Duodenal mucosa (tissue), 2 donors: ENCODE measurements at regions not wholly inside any gene's neighbourhood (a gene's known extent, or its start where the extent isn't known, plus 50 kb on each side); places are given as distances from the start of the nearest gene placed in this dataset.
A peak's percentile ranks its signal among the peaks of the same experiment; 100 is the strongest.
"Not testable (repeated sequence)": the region's sequence is repeated elsewhere in the genome, so short reads cannot be mapped to it uniquely, and the experiment has no call there.

Experiments used
- H3K27ac ChIP-seq: one replicate; pipeline ENCODE4 v1.7.0; 2013; ENCODE audit warnings: low read depth, low read length
- H3K27me3 ChIP-seq, 2 donors: one replicate each; pipeline ENCODE4 v1.7.0; 2013; ENCODE audit warnings: low read length in 2 of 2, control low read depth in 1 of 2; ENCODE audit not compliant: insufficient read depth in 2 of 2, control insufficient read depth in 1 of 2
- H3K36me3 ChIP-seq, 2 donors: one replicate each; pipeline ENCODE4 v1.7.0; 2013; ENCODE audit warnings: low read length in 2 of 2, control low read depth in 1 of 2; ENCODE audit not compliant: insufficient read depth in 2 of 2, control insufficient read depth in 1 of 2
- H3K4me1 ChIP-seq, 2 donors: one replicate each; pipeline ENCODE4 v1.7.0; 2013; ENCODE audit warnings: low read length in 2 of 2, control low read depth in 1 of 2; ENCODE audit not compliant: insufficient read depth in 2 of 2, control insufficient read depth in 1 of 2
- H3K4me3 ChIP-seq, 2 donors: one replicate each; pipeline ENCODE4 v1.7.0; 2013; ENCODE audit warnings: low read length in 2 of 2, low read depth in 1 of 2
- H3K9ac ChIP-seq, 2 donors: one replicate each; pipeline ENCODE4 v1.7.0; 2013; ENCODE audit warnings: low read length in 2 of 2, low read depth in 1 of 2
- H3K9me3 ChIP-seq, 2 donors: one replicate each; pipeline ENCODE4 v1.7.0; 2013; ENCODE audit warnings: low read length in 2 of 2, control low read depth in 1 of 2; ENCODE audit not compliant: control insufficient read depth in 1 of 2

DNA sequence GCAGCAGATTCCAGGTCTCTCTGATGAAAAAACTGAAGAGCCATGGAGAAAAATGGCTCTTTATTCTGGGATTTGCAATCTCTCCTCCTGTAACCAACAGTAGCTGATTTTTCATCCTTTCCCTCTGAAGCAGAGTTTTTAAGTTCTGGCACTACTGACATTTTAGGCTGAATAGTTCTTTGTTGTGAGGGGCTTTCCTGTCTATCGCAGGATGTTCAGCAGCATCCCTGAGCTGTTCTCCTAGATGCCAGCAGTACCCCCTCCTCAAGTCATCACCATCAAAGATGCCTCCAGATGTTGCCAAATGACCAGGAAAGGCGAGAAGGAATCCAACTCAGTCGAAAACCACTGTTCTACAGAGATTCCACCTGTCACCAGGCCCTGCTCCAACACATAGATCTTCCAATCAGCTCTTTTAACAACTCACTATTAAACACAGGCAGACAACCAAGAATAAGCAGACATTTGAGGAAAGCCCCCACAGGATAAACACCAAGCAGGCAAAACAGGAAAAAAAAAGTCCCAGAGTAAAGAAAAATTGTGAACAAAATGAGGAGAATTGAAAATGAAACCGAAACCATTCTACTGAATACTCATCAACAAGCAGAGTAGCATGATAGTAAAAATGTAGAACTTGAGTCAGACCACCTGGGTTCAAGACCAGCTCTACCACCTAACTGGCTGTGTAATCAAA is 124.8 kb downstream of the MPP7 start:
- H3K9ac ChIP-seq = peak overlapping the region in 1 of 2 donors; percentile 35

DNA sequence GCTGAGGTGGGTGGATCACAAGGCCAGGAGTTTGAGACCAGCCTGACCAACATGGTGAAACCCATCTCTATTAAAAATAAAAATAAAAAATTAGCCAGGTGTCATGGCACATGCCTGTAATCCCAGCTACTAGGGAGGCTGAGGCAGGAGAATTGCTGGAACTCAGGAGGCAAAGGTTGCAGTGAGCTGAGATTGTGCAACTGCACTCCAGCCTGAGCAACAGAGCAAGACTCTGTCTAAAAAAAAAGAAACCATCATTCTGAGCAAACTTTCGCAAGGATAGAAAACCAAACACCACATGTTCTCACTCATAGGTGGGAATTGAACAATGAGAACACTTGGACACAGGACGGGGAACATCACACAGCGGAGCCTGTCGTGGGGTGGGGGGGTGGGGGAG is 126.4 kb downstream of the MPP7 start:
- H3K36me3 ChIP-seq, H3K9ac ChIP-seq, H3K9me3 ChIP-seq, H3K27ac ChIP-seq, H3K4me1 ChIP-seq, H3K27me3 ChIP-seq, H3K4me3 ChIP-seq: not testable (repeated sequence)

More for the DNA sequence above, 124.8 kb downstream of the MPP7 start:
- Histone ChIP-seq H3K4me3 (peak overlapping the region; percentile 23 to 34), H3K9me3 (no peaks in the 10 kb centered on the region), H3K27me3 (no peaks in the 10 kb centered on the region), H3K27ac (no peak overlapping the region), H3K4me1 (peaks cover 0 to 8% of the 10 kb centered on the region in 2 donors), H3K36me3 (no peaks in the 10 kb centered on the region)

DNA sequence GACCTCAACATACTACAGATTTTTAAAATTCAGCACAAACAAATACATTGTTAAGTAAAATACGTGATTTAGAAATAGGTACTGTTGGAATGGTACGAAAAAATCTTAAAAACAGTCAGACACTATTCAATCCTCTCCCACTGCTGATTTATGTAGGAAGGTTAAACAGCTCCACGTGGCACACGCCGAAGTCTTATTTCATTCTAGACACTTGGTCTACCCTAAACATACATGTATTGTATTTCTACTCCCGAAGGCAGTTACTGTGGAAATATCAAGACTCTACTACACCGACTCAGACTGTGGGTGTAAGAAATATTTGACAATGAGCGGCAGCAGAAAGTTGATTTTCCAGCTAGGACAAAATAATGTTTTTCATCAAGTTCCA is 130.6 kb downstream of the MPP7 start:
- H3K36me3 ChIP-seq = no peaks in the 10 kb centered on the region
- H3K9ac ChIP-seq = no peak overlapping the region
- H3K9me3 ChIP-seq = no peaks in the 10 kb centered on the region
- no peak overlapping the region for H3K4me3 ChIP-seq
- no peak overlapping the region for H3K27ac ChIP-seq
- H3K27me3 ChIP-seq = no peaks in the 10 kb centered on the region
- H3K4me1 ChIP-seq = no peaks in the 10 kb centered on the region

DNA sequence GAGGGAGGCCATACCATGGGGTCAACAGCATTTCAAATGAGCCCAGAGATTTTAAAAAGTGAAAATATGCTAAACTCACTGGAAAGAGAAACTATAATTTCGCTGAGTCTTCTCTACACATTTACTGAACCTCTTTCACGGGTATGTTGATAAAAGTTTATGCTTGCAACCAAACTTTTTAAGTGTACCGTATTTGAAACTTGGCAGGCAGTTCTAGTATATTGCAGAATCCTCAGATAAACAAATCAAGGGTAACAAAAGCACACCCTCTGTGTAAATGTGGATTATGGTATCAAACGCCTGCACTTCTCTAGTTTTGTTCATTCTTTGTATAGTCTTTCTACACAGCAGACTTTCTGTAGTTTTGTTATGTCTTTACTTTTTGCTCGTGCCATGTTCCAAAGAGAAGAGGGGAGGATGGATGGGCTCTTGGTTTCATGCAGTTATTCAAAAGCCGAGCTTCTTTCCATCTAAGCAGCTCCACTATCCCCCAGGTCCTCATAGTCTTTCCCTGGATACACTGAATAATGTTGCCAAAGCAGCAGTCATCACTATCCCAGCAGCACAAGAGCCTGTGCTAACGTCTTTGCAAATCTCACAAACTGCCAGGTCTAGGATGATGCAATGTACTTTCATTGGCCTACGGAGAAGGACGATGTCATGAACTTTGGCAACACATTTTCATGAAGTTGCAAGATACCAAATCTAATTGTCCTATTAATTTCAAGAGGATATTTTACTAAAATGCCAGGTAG is 131.2 kb downstream of the MPP7 start:
- H3K27ac ChIP-seq = no peak overlapping the region
- H3K4me3 ChIP-seq = no peak overlapping the region
- no peaks in the 10 kb centered on the region for H3K27me3 ChIP-seq
- H3K36me3 ChIP-seq = no peaks in the 10 kb centered on the region
- H3K9me3 ChIP-seq = no peaks in the 10 kb centered on the region
- no peaks in the 10 kb centered on the region for H3K4me1 ChIP-seq
- H3K9ac ChIP-seq = no peak overlapping the region

DNA sequence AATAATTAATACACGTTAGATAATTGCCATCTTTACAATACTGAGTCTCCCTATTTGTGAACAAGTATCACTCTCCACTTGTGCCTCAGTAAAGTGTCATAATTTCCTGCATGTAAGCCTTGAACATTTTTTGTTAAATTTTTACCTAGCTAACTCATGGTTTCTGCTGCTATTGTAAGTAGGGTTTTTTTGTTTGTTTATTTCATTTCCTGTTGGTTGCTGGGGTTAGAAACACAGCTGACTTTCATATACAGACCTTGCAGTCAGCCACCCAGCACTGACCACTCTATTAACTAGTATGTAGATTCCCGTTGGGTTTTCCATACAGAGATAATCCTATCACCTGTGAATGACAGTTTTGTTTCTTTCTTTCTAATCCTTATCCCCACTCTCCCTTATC is 133.3 kb downstream of the MPP7 start:
- no peak overlapping the region for H3K4me3 ChIP-seq
- H3K36me3 ChIP-seq = no peaks in the 10 kb centered on the region
- H3K27me3 ChIP-seq = no peaks in the 10 kb centered on the region
- H3K4me1 ChIP-seq = no peaks in the 10 kb centered on the region
- no peaks in the 10 kb centered on the region for H3K9me3 ChIP-seq
- no peak overlapping the region for H3K27ac ChIP-seq
- no peak overlapping the region for H3K9ac ChIP-seq

DNA sequence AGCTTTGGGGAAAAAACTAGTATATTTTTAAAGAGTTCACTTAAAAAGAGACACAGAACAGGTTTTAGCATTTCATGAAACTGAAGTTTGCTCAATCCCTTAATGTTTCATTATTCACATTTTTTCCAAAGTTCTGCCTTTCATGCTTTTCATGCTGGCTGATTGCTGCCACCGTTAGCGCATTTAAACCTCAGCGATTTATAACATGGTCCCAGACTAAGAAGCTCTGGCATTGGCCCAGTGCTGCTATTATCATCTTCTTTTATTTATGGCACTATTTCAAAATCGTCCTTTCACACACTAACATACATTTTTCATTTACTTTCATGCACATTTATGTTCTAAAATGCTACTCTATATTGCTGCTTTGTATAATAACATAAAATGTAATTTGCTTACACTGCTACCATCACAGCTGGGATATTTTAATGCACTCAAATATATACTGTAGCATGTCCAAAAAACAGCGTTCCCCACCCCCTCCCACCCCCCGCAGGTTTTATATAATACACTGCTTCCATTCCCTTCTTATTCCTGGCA is 141.9 kb downstream of the MPP7 start:
- Histone ChIP-seq H3K36me3 (no peaks in the 10 kb centered on the region), H3K9me3 (no peaks in the 10 kb centered on the region), H3K27ac (no peak overlapping the region), H3K4me3 (no peak overlapping the region), H3K27me3 (no peaks in the 10 kb centered on the region), H3K4me1 (no peaks in the 10 kb centered on the region), H3K9ac (no peak overlapping the region)

DNA sequence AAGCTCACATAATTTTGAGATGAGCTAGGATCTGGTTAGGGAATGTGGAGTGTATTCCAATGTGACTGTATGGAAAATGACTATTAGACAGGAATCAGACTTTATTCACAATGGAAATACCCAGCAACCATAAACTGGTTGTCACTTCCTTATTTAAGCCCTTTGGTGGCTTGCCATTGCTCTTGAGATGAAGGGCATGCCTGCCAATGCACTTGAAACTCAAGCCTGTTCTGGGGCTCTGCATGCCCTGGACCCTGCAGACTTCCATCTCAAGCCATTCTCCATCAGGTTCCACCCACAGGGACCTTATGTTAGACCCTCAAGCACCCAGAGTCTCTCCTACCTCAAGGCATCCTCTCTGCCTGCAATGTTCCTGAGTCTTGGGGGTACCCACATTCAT is 145.5 kb downstream of the MPP7 start:
- Histone ChIP-seq H3K27ac (no peak overlapping the region), H3K9me3 (no peaks in the 10 kb centered on the region), H3K4me3 (no peak overlapping the region), H3K4me1 (no peaks in the 10 kb centered on the region), H3K27me3 (no peaks in the 10 kb centered on the region), H3K9ac (no peak overlapping the region), H3K36me3 (no peaks in the 10 kb centered on the region)

DNA sequence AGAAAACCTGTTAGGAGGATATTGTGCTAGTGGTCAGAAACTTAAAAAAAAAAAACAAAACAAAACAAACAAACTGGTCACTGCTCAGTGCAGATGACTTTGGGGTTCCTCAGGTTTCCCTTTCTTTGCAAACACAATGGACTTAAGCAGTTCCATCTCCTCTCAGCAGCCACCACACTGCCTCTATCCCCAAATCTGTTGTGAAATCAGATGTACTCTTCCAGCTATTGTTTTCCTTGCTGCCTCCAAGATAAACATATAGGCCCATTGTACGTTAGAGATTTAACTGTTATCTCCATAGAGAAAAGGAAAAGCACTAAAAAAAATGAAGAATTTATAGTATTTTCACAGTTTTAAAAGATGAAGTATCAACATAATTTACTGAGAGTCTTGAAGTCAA is 147.1 kb downstream of the MPP7 start:
- H3K36me3 ChIP-seq = no peaks in the 10 kb centered on the region
- no peak overlapping the region for H3K27ac ChIP-seq
- H3K4me3 ChIP-seq = no peak overlapping the region
- no peaks in the 10 kb centered on the region for H3K27me3 ChIP-seq
- H3K4me1 ChIP-seq = no peaks in the 10 kb centered on the region
- H3K9ac ChIP-seq = no peak overlapping the region
- H3K9me3 ChIP-seq = no peaks in the 10 kb centered on the region

DNA sequence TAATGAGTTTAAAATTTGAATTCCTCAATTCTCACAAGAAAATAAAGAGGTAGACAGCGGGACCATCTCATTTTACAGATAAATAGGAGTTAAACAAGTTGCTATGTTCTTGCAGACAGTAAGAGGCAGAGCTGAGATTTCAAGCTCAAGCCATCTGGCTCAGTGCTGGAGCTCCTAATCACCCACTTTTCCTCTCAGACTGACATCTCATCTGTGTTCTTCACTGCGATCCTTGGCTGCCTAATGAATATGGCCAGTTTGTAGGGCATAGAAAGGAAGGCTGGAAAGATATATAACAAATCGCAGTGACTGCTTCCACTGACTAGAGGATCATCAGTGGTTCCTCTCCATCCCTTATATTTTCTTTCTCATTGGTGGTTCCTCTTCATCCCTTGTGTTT is 151.2 kb downstream of the MPP7 start:
- H3K27ac ChIP-seq = no peak overlapping the region
- no peak overlapping the region for H3K4me3 ChIP-seq
- H3K9me3 ChIP-seq = no peaks in the 10 kb centered on the region
- H3K9ac ChIP-seq = no peak overlapping the region
- no peaks in the 10 kb centered on the region for H3K4me1 ChIP-seq
- H3K36me3 ChIP-seq = peaks cover 0 to 2% of the 10 kb centered on the region in 2 donors
- H3K27me3 ChIP-seq = no peaks in the 10 kb centered on the region

DNA sequence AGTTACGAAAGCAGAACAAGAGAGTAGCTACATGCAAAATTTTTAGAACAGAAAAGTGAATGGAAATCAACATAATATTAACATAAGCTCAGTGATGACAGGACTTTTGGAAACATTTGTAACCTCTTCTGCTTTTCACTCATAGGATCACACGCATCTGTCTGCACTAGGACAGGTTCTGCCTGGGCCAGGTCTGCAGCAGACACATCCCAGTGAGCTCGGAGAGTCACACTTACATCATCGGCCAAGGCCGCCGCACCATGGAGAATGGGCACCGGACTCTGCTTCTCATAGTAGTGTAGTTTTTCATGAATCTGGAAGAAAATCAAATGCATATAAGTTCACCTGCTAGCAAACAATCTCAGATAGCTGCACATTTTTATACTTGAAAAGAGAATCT is 150.9 kb upstream of the ODAD2 start:
- no peaks in the 10 kb centered on the region for H3K27me3 ChIP-seq
- H3K27ac ChIP-seq = no peak overlapping the region
- peaks cover 0 to 2% of the 10 kb centered on the region in 2 donors for H3K36me3 ChIP-seq
- H3K4me3 ChIP-seq = no peak overlapping the region
- no peak overlapping the region for H3K9ac ChIP-seq
- no peaks in the 10 kb centered on the region for H3K9me3 ChIP-seq
- H3K4me1 ChIP-seq = no peaks in the 10 kb centered on the region
